SK-N-MC (cell line): ENCODE measurements at regions not wholly inside any gene's neighbourhood (a gene's known extent, or its start where the extent isn't known, plus 50 kb on each side); places are given as distances from the start of the nearest gene placed in this dataset.
"Not testable (repeated sequence)": the region's sequence is repeated elsewhere in the genome, so short reads cannot be mapped to it uniquely, and the experiment has no call there.

Experiments
- DNase-seq: peaks from one replicate; pipeline ENCODE4 v3.0.0-alpha.2; 2011; ENCODE audit warnings: low read depth, low spot score
- H3K27ac ChIP-seq: fragments of 200-600 bp; sonication (generic); 2 replicates; pipeline ENCODE4 v1.5.1; 2016; ENCODE audit warnings: mixed run types
- H3K36me3 ChIP-seq: fragments of 200-600 bp; sonication (generic); 2 replicates; pipeline ENCODE4 v1.6.1; 2017; ENCODE audit warnings: antibody characterized with exemption, low read length, mixed read lengths; ENCODE audit not compliant: insufficient read depth
- H3K4me3 ChIP-seq: fragments of 200-600 bp; sonication (generic); 2 replicates; pipeline ENCODE4 v1.5.1; 2016
- H3K9ac ChIP-seq: fragments of 200-600 bp; sonication (generic); 2 replicates; pipeline ENCODE4 v1.8.0; 2017; ENCODE audit warnings: mixed run types, mixed read lengths; ENCODE audit not compliant: insufficient read length
- H3K9me3 ChIP-seq: fragments of 200-600 bp; sonication (generic); 2 replicates; pipeline ENCODE4 v1.6.1; 2017; ENCODE audit warnings: low read depth, mild to moderate bottlenecking, antibody characterized with exemption, low read length, moderate library complexity, mixed read lengths
- EZH2 ChIP-seq: fragments of 200-600 bp; sonication (generic); IDR thresholded peaks from one replicate; pipeline ENCODE4 v1.6.1; 2017; ENCODE audit warnings: antibody characterized with exemption
- FOXP2 ChIP-seq: optimal IDR thresholded peaks from 2 replicates; pipeline ENCODE3; 2011; ENCODE audit warnings: mild to moderate bottlenecking, moderate library complexity; ENCODE audit not compliant: insufficient read depth; ENCODE audit errors: extremely low read length, control extremely low read depth
- POLR2AphosphoS5 ChIP-seq: IDR thresholded peaks from 2 replicates; pipeline ENCODE4 v1.6.1; 2012; ENCODE audit warnings: mild to moderate bottlenecking, low read depth, low read length, borderline replicate concordance

DNA sequence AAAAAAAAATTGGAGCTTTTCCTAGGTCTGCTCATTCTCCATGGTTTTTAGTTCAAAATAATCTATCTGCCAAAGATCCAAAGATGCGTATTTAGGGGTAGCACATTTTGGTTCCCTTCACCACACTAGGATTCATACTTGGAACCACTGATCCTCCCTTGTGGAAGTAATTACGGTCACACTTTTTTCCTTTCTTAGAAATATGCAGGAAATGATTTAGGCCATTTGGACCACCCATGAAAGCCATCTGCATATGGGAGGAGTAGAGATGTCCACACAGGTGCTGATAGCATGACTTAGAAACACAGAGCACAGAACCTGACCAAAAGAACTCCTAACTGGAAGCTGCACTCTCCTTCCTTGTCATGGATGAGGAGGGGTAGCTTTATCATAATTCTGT, 105.9 kb upstream of the RAI14 start:
- H3K4me3 ChIP-seq, result no peak overlapping the region
- TF ChIP-seq EZH2 (no peak), FOXP2 (no peak), POLR2AphosphoS5 (no peak)

DNA sequence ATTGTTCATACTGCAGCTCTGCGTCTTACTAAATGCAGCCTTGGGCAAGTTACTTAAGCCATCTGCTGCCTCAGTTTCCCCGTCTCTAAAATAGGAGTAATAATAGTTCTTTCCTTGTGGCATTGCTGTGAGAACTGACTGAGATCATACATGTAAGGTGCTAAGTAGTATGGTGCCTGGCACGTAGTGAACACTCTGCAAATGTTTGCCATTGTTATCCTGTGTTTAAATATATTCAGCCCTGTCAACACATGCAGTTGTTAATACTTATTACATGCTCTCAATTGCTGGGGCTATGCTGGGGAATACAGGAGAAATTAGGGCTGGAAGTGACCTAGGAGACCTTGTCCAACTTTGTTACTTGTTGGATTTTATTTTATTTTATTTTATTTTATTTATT, 105.2 kb upstream of the RAI14 start:
- no peaks in the 10 kb centered on the region for H3K36me3 ChIP-seq
- no peak overlapping the region for H3K9ac ChIP-seq
- no peak overlapping the region for H3K4me3 ChIP-seq
- no peak for TF ChIP-seq FOXP2
- TF ChIP-seq EZH2, result no peak
- TF ChIP-seq POLR2AphosphoS5, result no peak
- no peak for DNase-seq
- H3K27ac ChIP-seq, result no peak overlapping the region
- H3K9me3 ChIP-seq, result no peaks in the 10 kb centered on the region

More for the DNA sequence above, 105.9 kb upstream of the RAI14 start:
- Histone ChIP-seq H3K36me3 (no peaks in the 10 kb centered on the region), H3K27ac (no peak overlapping the region), H3K9me3 (no peaks in the 10 kb centered on the region), H3K9ac (no peak overlapping the region)
- no peak for DNase-seq

DNA sequence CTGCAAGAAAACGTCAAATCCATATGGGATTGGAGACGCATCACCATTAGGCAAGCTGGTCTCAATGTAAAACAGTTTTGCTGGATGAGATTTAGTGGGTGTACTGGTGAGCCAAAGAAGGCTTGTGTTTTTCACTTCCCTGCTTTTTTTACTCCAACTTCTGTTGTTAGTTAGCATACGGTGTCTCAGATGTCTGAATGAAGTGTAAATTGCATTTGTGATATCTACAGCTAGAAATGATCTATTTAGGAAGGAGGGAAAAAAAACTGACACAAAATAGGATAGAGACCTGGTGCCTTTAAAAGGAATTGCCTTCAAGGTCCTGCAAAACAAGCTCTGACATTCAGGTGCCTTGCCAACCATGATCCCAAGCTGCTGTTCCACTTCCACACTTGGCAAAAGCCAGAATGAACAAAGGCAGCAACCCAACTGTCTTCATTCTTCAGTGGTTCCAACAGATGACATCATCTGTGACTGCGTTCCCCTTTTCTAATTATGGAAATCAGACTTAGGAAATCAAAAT, 104.2 kb upstream of the RAI14 start:
- no peak for DNase-seq
- Histone ChIP-seq H3K9ac (no peak overlapping the region), H3K4me3 (no peak overlapping the region), H3K27ac (no peak overlapping the region), H3K36me3 (no peaks in the 10 kb centered on the region), H3K9me3 (no peaks in the 10 kb centered on the region)
- TF ChIP-seq EZH2 (no peak), FOXP2 (no peak), POLR2AphosphoS5 (no peak)

DNA sequence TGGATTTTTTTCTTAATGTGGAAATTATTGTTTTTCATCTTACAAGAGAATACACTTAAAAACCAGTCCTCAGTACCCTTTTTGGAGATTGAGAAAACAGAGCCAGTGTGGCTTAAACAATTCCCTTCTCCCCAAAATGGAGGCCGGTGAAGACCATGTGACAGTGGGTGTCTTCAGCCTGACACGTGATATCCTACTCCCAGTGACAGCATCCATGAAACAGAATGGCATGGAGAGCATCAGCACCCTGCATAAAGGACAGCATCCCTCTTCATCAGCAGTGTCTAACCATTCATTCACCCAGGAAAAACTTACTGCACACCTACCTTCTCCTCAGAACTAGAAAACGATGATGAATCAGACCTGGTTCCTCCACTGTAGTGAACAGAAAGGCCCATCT, 103.4 kb upstream of the RAI14 start:
- Histone ChIP-seq H3K9ac (no peak overlapping the region), H3K4me3 (no peak overlapping the region), H3K27ac (no peak overlapping the region), H3K9me3 (no peaks in the 10 kb centered on the region), H3K36me3 (no peaks in the 10 kb centered on the region)
- no peak for DNase-seq
- TF ChIP-seq EZH2 (no peak), FOXP2 (no peak), POLR2AphosphoS5 (no peak)

DNA sequence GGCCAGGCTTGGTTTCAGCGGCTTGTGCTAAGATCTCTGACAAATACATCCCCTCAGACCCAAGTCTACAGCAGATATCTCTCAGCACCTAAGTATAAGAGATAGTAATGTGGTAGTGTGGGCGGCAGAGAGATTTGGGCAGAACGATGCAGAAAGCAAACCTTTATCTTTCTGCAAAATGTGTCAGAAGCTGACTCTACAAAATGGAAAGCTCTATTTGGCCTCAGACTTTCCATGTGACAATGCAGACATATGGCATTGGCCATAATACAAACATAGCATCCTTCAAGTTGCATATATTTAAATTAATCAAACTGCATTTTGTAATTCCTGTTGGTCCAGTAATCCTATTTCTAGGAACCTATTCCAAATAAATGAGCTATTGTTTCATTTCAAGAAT, 102.5 kb upstream of the RAI14 start:
- TF ChIP-seq POLR2AphosphoS5 (no peak), EZH2 (no peak), FOXP2 (no peak)
- DNase-seq, result no peak

DNA sequence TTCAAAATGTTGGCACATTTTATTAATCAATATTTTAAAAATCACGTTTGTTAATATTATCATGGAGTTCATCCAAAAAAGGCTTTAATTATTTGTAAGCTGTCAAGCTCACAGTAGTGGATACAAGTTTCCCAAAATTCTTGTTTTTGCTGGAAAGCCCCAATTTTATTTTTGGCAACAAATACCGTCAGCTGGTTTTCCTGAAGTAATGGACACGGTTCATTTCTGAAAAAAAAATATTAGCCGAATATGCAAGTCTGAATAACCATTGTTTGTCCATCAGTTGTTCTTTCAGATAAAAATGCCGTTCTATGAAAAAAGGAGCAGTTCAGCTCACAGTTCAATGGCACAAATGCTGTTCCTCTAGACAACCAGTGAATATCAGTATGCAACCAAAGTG, 101.5 kb upstream of the RAI14 start:
- Histone ChIP-seq H3K36me3 (no peaks in the 10 kb centered on the region), H3K9me3 (no peaks in the 10 kb centered on the region), H3K4me3 (no peak overlapping the region), H3K27ac (no peak overlapping the region), H3K9ac (no peak overlapping the region)
- DNase-seq, result no peak
- TF ChIP-seq POLR2AphosphoS5 (no peak), EZH2 (no peak), FOXP2 (no peak)

More for the DNA sequence above, 102.5 kb upstream of the RAI14 start:
- Histone ChIP-seq H3K4me3 (no peak overlapping the region), H3K27ac (no peak overlapping the region), H3K9me3 (no peaks in the 10 kb centered on the region), H3K36me3 (no peaks in the 10 kb centered on the region), H3K9ac (no peak overlapping the region)

DNA sequence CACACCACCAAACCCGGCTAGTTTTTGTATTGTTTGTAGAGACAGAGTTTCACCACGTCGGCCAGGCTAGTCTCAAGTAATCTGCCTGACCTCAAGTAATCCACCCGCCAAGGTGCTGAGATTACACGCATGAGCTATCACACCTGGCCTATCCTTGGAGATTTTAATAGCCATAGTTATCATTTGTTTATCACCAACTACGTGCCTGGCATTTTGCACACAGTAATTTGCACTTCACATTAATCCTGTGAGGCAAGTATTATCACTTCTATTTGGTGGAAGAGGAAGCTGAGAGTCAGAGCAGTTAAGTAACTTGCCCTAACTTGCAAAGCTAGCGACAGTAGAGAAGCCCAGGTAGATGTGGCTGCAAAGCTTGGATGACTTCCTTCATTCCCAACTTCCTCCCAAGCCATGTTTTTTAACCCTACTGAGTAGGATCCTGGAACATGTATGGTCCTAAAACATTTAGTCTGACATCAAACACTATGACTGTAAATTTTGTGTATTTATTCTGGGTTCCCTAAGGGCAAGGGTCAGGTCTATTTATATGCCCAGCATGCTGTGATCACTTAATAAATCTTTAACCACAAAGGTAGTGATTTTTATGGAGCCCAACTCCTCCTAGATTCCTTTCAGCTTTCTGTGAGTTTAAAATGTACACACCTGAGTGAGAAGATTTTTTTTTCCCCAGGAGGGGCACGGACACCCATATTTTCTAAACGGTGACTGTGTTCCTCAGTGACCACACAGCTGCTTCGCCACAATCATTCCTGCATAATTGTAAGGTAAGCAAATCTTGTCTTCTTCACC, 100.2 kb upstream of the RAI14 start:
- H3K9me3 ChIP-seq, result no peaks in the 10 kb centered on the region
- TF ChIP-seq FOXP2, result no peak
- no peak for TF ChIP-seq POLR2AphosphoS5
- TF ChIP-seq EZH2, result no peak
- no peaks in the 10 kb centered on the region for H3K36me3 ChIP-seq
- no peak for DNase-seq
- H3K9ac ChIP-seq, result no peak overlapping the region
- no peak overlapping the region for H3K27ac ChIP-seq
- H3K4me3 ChIP-seq, result no peak overlapping the region

DNA sequence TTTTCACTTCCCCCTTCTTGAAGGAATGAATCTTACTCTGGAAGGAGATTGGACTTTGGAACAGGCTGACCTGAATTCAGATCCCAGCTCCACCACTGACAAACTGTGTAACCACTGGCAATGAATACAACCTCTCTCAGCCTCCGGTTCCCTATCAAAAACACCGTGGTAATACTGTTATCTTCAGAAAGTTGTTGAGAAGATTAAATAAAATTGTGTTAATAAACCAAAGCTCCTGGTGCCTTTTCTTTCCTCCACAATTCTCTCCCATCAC, 99.7 kb upstream of the RAI14 start:
- Histone ChIP-seq H3K27ac (no peak overlapping the region), H3K4me3 (no peak overlapping the region), H3K9ac (no peak overlapping the region), H3K9me3 (no peaks in the 10 kb centered on the region), H3K36me3 (no peaks in the 10 kb centered on the region)
- no peak for DNase-seq
- TF ChIP-seq POLR2AphosphoS5, result no peak
- TF ChIP-seq FOXP2, result no peak
- TF ChIP-seq EZH2, result no peak

DNA sequence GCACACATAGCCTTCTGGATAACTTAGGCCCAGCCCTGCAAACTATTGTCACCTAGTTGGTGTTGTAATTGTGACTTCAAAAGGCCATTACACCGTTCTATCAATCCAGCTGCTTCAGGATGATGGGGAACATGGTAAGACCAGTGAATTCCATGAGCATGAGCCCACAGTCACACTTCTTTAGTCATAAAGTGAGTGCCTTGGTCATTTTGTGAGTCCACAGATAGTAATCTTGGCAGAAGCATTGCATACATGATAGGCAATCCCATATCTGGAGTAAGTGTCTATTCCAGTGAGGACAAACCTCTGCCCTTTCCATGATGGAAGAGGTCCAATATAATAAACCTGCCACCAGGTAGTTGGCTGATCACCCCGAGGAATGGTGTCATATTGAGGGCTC, 94.5 kb upstream of the RAI14 start:
- not testable (repeated sequence) for H3K9me3 ChIP-seq, H3K36me3 ChIP-seq, H3K9ac ChIP-seq, DNase-seq, H3K4me3 ChIP-seq, H3K27ac ChIP-seq
